ENCODE measurements at regions not wholly inside any gene's neighbourhood (a gene's known extent, or its start where the extent isn't known, plus 50 kb on each side); places are given as distances from the start of the nearest gene placed in this dataset.

DNA sequence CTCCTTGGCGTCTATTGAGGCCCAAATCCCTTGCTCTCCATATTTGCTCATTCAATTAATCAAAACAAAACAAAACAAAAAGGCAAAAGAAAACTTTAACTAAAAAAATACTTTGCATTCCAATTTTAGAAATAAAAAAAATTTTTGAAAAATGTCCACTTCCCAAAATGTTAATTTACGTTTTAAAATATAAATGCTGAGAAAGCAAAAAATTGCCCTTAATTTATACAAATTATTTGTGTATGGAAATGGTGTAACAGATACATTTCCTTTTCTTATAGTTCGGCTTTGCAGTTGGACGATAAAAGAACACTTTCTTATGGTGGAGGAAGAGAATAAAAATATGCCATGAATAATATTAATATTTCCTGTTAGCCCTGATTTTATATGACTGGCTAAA is 652.8 kb upstream of the PFKP start:
- no peak for TF ChIP-seq SP1 (IDR thresholded peaks at IDR 0.05)
- no peak for TF ChIP-seq CTCF (IDR thresholded peaks at IDR 0.05; ENCODE audit: low read depth, low read length, missing input control)
- no peak for TF ChIP-seq GABPA (IDR thresholded peaks at IDR 0.05 in 1 of 2, conservative IDR thresholded peaks at IDR 0.05 in 1 of 2)
- no peak for TF ChIP-seq MAX (IDR thresholded peaks at IDR 0.05)
- TF ChIP-seq NR2F2 (IDR thresholded peaks at IDR 0.05), result no peak
